Epithelial cell of proximal tubule (primary cell): ENCODE measurements at regions not wholly inside any gene's neighbourhood (a gene's known extent, or its start where the extent isn't known, plus 50 kb on each side); places are given as distances from the start of the nearest gene placed in this dataset.

Experiments
- DNase-seq: peaks from one replicate; pipeline ENCODE4 v3.0.0-alpha.2; 2011; ENCODE audit warnings: low read depth
- H3K4me3 ChIP-seq: 2 replicates; pipeline ENCODE4 v1.5.1; 2011; ENCODE audit warnings: low read depth, mild to moderate bottlenecking, low read length
- TF ChIP-seq, protein P1 (sequence below): conservative IDR thresholded peaks from 2 replicates; pipeline ENCODE4 v1.5.1; 2012; ENCODE audit warnings: low read depth, mild to moderate bottlenecking, low read length

DNA sequence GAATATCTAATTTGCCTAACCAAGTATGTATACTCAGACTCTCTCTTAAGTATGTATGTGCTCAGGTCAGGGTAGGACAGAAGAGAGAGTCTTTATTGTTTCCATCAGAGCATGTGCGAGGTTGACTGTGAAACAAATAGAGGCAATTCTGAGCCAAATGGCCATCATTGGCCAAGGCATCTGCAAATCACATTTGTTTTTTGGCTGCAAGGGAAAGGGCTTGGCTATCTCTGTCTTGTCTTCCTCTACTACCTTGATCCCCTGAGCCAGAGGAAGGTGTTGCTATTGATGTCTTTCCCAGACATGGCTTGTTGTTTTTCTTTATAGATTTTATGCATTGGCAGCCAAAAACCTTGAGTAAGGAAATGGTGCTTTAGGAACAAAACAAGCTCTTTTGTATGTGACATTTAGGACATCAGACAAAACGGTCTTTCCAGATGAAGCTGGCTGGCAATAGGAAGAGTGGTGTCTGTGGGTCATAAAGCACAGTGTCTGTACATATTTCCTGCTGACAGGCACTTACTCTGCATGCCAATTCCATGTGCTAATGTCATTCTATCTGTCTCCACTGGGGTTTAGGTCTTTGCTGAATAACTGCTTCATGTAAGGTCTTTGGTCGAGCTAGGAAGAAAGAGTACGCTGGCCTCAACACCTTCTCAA lies 163.3 kb downstream of the BRINP2 start:
- no peak overlapping the region for H3K4me3 ChIP-seq
- TF ChIP-seq, protein P1, sequence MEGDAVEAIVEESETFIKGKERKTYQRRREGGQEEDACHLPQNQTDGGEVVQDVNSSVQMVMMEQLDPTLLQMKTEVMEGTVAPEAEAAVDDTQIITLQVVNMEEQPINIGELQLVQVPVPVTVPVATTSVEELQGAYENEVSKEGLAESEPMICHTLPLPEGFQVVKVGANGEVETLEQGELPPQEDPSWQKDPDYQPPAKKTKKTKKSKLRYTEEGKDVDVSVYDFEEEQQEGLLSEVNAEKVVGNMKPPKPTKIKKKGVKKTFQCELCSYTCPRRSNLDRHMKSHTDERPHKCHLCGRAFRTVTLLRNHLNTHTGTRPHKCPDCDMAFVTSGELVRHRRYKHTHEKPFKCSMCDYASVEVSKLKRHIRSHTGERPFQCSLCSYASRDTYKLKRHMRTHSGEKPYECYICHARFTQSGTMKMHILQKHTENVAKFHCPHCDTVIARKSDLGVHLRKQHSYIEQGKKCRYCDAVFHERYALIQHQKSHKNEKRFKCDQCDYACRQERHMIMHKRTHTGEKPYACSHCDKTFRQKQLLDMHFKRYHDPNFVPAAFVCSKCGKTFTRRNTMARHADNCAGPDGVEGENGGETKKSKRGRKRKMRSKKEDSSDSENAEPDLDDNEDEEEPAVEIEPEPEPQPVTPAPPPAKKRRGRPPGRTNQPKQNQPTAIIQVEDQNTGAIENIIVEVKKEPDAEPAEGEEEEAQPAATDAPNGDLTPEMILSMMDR = no peak
- no peak for DNase-seq
